GM13977 (cell line): ENCODE measurements at regions not wholly inside any gene's neighbourhood (a gene's known extent, or its start where the extent isn't known, plus 50 kb on each side); places are given as distances from the start of the nearest gene placed in this dataset.
"Not testable (repeated sequence)": the region's sequence is repeated elsewhere in the genome, so short reads cannot be mapped to it uniquely, and the experiment has no call there.

Experiments used
- DNase-seq: peaks from one replicate; pipeline ENCODE4 v3.0.0; 2012; ENCODE audit warnings: low spot score
- in situ Hi-C: fragments of 300-500 bp; cut with MboI; formaldehyde crosslinking; loops from one replicate; pipeline ENCODE4 v1.12.0; 2022; ENCODE audit warnings: low sequenced_read_pairs, low pct_unique_long_range_greater_than_20kb, mixed read lengths, inconsistent platforms; ENCODE audit not compliant: unreplicated experiment
- TF ChIP-seq, protein P1 (sequence below): IDR thresholded peaks from 2 replicates; pipeline ENCODE4 v1.5.1; 2012; ENCODE audit warnings: mild to moderate bottlenecking, control low read depth; ENCODE audit not compliant: insufficient read depth; ENCODE audit errors: extremely low read depth, missing control alignments

DNA sequence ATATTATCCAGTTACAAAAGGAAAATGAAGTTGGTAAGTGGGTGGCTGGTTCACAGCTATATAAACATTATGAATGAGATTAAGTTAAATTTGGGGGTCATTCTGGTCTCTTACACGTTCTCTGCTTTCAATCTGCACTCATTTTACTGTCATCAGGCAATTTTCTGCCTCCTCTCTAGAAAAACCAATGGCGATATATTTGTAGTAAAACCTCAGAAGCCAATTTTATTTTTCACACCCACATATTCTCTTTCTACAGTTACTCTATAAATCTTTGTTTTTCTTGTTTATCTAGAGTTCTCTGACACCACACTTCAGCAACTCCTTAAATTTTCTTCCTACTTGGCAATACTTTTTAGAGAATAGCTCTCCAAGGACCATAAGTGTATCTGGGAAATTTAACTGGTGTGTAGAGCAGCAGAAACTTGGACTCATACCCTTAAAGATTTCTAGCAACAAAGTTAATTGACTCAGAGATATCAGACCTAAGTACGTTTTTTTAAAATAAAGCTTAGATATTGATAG is 926.9 kb downstream of the TMTC2 start:
- TF ChIP-seq, protein P1, sequence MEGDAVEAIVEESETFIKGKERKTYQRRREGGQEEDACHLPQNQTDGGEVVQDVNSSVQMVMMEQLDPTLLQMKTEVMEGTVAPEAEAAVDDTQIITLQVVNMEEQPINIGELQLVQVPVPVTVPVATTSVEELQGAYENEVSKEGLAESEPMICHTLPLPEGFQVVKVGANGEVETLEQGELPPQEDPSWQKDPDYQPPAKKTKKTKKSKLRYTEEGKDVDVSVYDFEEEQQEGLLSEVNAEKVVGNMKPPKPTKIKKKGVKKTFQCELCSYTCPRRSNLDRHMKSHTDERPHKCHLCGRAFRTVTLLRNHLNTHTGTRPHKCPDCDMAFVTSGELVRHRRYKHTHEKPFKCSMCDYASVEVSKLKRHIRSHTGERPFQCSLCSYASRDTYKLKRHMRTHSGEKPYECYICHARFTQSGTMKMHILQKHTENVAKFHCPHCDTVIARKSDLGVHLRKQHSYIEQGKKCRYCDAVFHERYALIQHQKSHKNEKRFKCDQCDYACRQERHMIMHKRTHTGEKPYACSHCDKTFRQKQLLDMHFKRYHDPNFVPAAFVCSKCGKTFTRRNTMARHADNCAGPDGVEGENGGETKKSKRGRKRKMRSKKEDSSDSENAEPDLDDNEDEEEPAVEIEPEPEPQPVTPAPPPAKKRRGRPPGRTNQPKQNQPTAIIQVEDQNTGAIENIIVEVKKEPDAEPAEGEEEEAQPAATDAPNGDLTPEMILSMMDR, result no peak
- in situ Hi-C loops, result no loop called here
- no peak for DNase-seq

DNA sequence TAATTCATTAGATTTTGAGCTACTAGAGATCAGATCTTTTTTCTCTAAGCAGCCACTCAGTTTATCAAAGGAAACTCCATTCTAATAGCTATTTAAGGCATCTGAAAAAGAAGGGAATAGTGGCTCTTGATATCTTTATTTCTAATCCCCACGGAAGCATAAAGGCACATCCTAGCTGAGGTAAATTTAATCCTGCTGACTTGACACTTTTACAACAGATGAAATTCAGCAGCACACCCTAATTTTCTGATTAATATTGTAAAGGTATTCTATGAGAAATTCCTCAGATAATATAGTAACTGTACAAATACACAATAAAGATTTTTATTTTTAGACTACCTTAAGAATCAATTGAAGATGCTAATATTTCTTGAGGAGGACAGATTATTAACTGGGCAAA is 916.4 kb downstream of the TMTC2 start:
- TF ChIP-seq, protein P1, result no peak
- no peak for DNase-seq
- in situ Hi-C loops, result no loop called here

DNA sequence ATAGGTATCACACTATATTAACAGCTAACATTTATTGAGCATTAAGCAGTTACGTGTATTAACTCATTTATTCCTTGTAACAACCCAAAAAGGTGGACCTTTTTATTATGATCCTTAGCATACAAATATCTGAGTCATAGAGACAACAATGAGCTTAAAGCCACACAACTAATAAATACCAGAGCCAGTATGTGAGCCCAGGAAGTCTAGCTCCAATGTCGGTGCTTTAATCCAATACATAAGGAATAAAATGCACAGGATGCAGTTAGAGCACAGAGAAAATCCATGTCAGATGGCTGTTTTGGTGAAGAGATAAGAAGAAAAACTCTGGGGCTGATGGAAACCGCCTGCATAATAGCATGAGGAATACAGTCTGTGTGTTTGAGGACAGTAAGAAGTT is 888.6 kb downstream of the TMTC2 start:
- no peak for DNase-seq
- in situ Hi-C loops, result no loop called here
- TF ChIP-seq, protein P1, result no peak

DNA sequence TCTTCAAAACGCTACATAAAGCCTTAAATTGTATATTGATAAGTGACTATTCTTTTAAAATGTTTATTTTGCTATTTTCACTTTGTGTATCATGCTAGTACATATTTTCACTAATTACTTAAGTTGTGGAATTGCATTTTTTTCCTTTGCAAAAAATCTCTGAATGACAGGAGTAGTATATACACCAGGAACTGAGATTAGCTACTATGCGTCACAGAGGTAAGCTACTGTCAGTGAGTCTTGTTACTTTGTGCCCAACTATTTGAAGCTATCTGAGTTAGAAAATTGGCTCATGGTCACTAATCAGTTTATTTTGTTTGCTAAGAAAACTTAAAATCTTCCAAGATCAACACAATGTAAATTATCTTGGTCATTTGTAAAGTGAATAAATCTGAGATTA is 887.4 kb downstream of the TMTC2 start:
- TF ChIP-seq, protein P1, result no peak
- DNase-seq, result no peak
- in situ Hi-C loops, result no loop called here

DNA sequence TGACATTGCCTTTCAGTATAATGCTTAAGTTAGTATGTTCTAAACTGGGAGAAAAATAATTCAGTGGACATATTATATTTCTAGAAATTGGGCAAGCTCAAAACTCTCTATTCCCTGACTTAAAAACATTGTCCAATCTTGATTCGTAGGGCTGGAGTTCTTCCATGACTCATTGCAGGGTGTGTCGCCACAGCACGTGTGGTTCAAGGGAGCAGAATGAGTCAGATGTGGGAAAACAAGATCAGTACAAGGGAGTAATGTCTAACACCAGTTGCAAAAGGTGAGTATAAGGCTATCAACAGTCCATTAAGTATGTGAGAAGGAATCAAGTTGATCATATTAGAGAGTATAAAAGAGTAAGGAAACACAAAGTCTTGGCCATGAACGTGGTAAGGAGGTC is 887.0 kb downstream of the TMTC2 start:
- in situ Hi-C loops, result no loop called here
- TF ChIP-seq, protein P1, result no peak
- DNase-seq, result no peak

DNA sequence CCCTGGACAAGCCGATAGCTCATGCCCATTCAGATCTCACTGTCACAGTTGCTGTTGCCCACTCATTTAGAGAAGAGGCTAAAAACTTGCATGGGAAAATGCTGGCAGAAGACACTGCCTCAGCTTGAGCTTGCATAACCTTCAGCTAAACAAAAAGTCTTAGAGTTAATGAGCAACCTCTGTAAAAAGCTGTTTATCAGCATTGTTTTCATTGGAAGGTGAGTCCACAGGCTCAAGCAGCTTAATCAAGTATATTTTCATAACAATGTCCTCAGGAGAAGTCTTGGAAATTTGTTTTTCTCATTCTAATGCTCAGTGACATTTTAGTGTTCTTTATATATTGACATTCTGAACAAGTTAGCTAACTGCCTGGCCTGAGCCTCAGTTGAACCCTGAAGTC is 872.9 kb downstream of the TMTC2 start:
- in situ Hi-C loops, result no loop called here
- TF ChIP-seq, protein P1, result no peak
- DNase-seq, result no peak

DNA sequence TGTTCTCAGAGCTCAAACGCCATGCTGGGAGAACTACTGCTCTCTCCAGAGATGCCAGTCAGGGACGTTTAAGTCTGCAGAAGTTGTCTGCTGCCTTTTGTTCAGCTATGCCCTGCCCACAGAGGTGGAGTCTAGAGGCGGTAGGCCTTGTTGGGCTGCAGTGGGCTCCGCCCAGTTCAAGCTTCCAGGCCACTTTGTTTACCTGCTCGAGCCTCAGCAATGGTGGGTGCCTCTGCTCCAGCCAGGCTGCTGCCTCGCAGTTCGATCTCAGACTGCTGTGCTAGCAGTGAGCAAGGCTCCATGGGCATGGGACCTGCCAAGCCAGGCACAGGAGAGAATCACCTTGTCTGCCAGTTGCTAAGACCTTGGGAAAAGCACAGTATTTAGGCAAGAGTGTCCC is 869.3 kb downstream of the TMTC2 start:
- in situ Hi-C loops, DNase-seq: not testable (repeated sequence)
